Prostate gland (tissue), 2 donors: ENCODE measurements at regions not wholly inside any gene's neighbourhood (a gene's known extent, or its start where the extent isn't known, plus 50 kb on each side); places are given as distances from the start of the nearest gene placed in this dataset.

Experiments
- CTCF ChIP-seq, 4 experiments: fragments of 200-600 bp in 2 of 4; fragments of 450-650 bp in 2 of 4; sonication (generic) in 2 of 4; IDR thresholded peaks; 1 replicate in 3 of 4; 2 replicates in 1 of 4; pipeline ENCODE4 v1.5.1; 2016 to 2019; ENCODE audit warnings: antibody characterized with exemption in 4 of 4, mild to moderate bottlenecking in 2 of 4, moderate library complexity in 2 of 4
- POLR2A ChIP-seq: fragments of 450-650 bp; IDR thresholded peaks from one replicate; pipeline ENCODE4 v1.6.1; 2016; ENCODE audit warnings: antibody characterized with exemption, mild to moderate bottlenecking
- POLR2AphosphoS5 ChIP-seq: sonication (generic); formaldehyde crosslinking; IDR thresholded peaks from one replicate; pipeline ENCODE4 v1.6.1; 2017; ENCODE audit warnings: antibody characterized with exemption

GRCh38 chr5:63145167-63145566 is 566.5 kb downstream of the LRRC70 start:
- TF ChIP-seq CTCF (IDR thresholded peaks at IDR 0.05) = no peak
- no peak for TF ChIP-seq POLR2A
- no peak for TF ChIP-seq POLR2AphosphoS5
